SKM-1 treated with dmso at 0.1 percent for 144 hours (cell line): ENCODE measurements at regions not wholly inside any gene's neighbourhood (a gene's known extent, or its start where the extent isn't known, plus 50 kb on each side); places are given as distances from the start of the nearest gene placed in this dataset.
"Not testable (repeated sequence)": the region's sequence is repeated elsewhere in the genome, so short reads cannot be mapped to it uniquely, and the experiment has no call there.

Experiments
- DNase-seq: peaks from one replicate; lab custom pipeline; 2025; ENCODE audit not compliant: unreplicated experiment; lab: John Stamatoyannopoulos, UW

GRCh38 chr7:115227473-115228235, 305.8 kb downstream of the MDFIC start:
- no peak for DNase-seq

- DNase-seq = no peak
These were observed 304.5 kb downstream of the MDFIC start for GRCh38 chr7:115226410-115226809.

- no peak for DNase-seq
These were observed 303.0 kb downstream of the MDFIC start for GRCh38 chr7:115224922-115225321.

GRCh38 chr7:115223959-115224358, 302.1 kb downstream of the MDFIC start:
- DNase-seq = no peak

GRCh38 chr7:115221456-115221855, 299.6 kb downstream of the MDFIC start:
- no peak for DNase-seq

GRCh38 chr7:115218076-115218475, 296.2 kb downstream of the MDFIC start:
- DNase-seq = no peak

GRCh38 chr7:115217373-115217772, 295.5 kb downstream of the MDFIC start:
- no peak for DNase-seq

- no peak for DNase-seq
These were observed 294.8 kb downstream of the MDFIC start for GRCh38 chr7:115216652-115217051.

GRCh38 chr7:115211171-115211570, 289.3 kb downstream of the MDFIC start:
- DNase-seq = no peak

GRCh38 chr7:115210552-115210951, 288.7 kb downstream of the MDFIC start:
- no peak for DNase-seq

GRCh38 chr7:115208710-115209560, 287.0 kb downstream of the MDFIC start:
- DNase-seq = no peak

- not testable (repeated sequence) for DNase-seq
These were observed 284.5 kb downstream of the MDFIC start for GRCh38 chr7:115206374-115206773.

- DNase-seq = no peak
These were observed 276.2 kb downstream of the MDFIC start for GRCh38 chr7:115198143-115198542.

- DNase-seq = no peak
These were observed 273.3 kb downstream of the MDFIC start for GRCh38 chr7:115195208-115195607.

- no peak for DNase-seq
These were observed 269.6 kb downstream of the MDFIC start for GRCh38 chr7:115191526-115191925.

GRCh38 chr7:115183431-115184057, 261.6 kb downstream of the MDFIC start:
- DNase-seq = no peak

- DNase-seq = no peak
These were observed 256.9 kb downstream of the MDFIC start for GRCh38 chr7:115178835-115179234.

GRCh38 chr7:115177823-115178222, 255.9 kb downstream of the MDFIC start:
- DNase-seq = no peak

GRCh38 chr7:115177103-115177502, 255.2 kb downstream of the MDFIC start:
- no peak for DNase-seq

GRCh38 chr7:115172397-115172796, 250.5 kb downstream of the MDFIC start:
- DNase-seq = not testable (repeated sequence)

- no peak for DNase-seq
These were observed 232.0 kb downstream of the MDFIC start for GRCh38 chr7:115153769-115154477.
